ENCODE measurements at regions not wholly inside any gene's neighbourhood (a gene's known extent, or its start where the extent isn't known, plus 50 kb on each side); places are given as distances from the start of the nearest gene placed in this dataset.

DNA sequence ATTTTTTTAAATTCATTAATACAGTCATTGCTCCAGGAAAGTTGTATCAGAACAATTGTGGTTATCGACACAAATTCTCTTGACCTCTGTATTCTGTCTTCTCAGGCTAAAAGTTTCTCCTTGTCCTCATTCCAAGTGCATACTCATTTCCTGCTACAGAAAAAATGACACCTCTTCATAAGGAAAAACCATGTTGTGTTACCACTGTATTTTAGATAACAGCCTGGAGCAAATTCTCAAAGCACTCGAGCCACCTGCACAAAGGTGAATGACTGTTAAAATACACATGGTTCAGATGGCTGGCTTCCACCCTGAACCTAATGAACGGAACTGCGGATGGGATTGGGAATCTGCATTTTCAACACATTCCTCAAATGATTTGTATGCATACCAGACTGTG is 586.5 kb downstream of the EPHA4 start:
- DNase-seq (ENCODE audit: low spot score), result no peak

DNA sequence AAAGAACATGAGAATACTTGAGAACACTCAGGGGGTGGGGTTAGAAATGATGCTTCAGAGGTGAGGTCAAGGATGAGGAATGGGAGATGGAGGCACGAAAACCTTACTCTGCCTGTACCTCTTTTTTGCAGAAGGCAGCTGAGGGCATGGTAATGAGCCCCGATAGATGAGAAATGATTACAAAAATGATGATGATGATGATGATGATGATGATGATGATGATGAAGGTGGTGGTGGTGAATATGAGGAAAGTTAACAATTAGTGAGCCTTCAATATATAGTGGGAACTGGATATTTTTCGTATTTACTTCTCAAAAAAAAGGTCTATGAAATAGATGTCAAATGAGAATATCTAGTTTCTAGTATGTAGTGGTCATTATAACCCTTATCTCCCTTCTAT is 584.3 kb downstream of the EPHA4 start:
- DNase-seq (ENCODE audit: low spot score), result no peak

DNA sequence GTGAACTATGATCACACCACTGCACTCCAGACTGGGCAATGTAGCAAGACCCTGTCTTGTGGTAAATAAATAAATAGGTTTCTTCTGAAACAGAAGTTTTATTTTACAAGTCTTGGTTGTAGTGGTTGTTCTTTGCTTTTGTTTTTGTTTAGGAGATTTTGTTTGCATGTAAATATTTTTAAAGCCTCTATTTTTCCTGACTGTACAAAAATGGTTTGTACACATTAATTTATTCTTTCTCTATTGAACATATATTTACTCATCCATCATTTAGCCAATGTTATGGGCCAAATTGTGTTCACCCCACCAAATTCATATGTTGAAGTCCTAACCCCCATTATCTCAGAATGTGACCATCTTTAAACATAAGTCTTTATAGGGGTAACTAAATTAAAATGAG is 580.1 kb downstream of the EPHA4 start:
- DNase-seq (ENCODE audit: low spot score), result no peak

DNA sequence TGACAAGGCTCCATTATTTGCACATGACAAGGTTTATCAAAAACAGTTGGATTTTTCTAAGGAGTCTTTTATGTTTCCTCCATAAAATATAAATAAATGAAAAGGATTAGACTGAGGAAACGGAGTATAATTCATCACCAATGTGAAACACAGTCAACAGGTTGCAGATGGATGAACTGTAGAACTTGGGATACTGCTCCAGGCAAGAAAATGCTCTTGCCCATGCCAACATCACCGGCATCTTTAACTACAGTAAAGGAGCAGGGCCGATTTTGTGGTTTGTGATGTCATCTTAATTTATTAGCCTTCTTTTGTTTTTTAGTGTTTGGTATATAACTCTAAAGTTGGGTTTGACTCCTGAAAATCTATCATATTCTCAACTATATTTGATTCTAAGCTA is 577.3 kb downstream of the EPHA4 start:
- no peak for DNase-seq (ENCODE audit: low spot score)

DNA sequence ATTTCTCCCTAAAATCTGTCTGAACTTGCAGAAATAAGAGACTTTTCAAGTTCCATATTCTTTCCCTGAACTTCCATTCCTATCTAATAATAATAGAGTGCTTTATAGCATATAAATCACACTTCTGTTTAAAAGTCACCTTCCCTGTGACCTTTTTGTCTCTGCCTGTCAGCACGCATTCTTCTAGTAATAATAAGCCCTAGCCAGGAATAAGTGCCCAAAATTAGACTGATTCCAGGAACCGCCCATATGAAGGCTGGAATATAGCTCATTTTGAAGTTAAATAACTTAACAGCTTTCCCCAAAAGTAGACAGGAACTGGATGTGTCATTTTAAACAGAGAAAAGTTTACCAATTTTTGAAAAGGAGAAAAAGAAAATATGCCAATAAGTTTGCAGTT is 576.5 kb downstream of the EPHA4 start:
- DNase-seq (ENCODE audit: low spot score), result no peak

DNA sequence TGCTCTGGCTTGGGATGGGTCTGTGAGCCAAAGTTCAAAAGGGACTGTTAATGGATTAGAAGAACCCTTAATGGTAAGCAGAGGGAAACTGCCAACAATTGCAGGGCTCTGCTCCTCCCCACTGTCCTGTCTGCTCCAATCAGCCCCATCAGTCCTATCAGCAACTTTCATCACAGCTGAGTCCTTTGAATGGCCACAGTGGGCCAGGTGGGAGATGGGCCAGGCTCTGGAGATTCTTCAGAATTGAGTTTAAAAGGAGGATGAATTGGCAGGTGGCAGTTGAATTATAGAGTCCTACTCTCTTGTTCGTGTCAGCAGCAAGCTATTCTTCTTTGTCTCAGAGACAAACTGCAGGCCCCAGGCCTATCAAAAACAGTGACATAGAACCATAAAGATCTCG is 573.9 kb downstream of the EPHA4 start:
- DNase-seq (ENCODE audit: low spot score), result no peak

DNA sequence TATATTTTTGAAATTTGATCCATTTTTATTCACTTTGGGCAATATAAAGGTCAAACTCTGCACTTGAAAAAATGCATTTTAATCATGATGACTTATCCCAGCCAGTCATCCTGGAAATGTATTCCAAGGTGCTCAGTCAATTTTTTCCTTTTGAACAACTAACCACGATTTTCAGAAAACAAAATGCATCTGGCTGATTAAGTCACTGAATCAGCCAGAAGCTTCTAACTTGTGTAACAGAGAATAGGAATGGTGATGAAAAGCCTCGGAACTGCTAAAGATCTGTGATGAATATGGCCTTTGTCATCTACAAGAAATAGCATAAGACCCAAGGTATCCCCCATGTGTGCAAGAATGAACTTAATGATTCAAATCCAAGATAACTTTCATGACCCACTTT is 572.7 kb downstream of the EPHA4 start:
- no peak for DNase-seq (ENCODE audit: low spot score)

DNA sequence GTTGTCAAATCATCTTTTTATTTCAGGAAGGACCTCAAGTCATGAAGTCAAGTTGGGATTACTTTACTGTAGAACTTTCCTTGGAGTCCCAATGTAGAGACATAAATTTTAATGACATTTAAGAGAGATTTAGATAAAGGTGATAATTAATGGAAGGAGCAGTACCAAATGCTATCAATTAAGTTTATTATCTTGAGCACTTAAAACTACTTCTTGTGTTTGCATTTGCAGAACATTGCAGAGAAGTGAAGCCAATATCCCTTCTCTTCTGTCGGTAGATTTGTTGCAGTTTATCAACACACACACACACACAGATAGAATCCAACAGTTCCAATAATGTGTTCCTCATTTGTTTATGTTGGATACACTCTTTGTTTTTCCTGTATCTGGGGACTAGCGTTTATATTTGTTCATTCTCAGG is 570.7 kb downstream of the EPHA4 start:
- no peak for DNase-seq (ENCODE audit: low spot score)

DNA sequence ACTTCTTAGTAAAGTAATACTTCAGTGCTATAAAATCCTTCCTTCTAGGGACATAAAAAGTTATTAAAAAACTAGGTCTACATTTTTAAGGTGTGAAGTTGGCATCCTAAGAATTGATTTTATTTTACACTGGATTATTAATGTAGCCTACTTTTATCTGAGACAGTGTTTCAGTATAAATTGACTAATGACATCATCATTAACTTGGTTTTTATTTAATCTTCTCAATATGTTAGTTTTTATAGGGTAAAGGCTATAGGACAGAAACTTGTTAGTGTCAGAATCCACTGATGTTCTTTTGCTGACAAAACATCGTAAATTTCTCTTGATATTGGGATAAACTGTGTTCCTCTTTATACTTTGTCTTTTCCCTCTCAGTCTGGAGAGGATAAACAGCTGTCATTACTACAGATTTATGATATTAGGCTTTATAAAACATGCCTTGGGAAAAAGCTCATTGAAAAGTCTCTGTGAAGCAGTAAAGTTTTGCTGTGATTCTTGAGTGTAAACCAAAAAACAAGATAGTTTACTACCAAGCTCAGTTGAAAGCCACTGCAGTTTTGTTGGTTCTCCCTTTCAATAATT is 569.9 kb downstream of the EPHA4 start:
- no peak for DNase-seq (ENCODE audit: low spot score)

DNA sequence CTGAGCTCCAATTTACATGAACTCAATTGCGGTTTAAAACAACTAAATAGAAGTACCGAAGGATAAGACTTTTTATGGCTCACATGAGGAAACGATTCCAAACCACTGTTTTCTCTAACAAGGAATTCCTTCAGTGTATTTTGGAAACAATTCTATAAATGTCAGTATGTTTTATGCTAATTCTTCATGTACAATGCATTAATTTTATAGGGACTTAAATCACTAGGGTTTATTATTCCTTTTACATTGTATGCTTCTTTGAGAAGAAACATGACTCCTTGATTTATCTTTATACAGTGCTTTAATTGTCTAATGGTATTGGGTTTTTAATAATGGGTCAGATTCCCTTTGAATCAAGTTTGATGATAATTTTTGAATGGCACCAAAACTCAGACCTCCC is 566.8 kb downstream of the EPHA4 start:
- no peak for DNase-seq (ENCODE audit: low spot score)

DNA sequence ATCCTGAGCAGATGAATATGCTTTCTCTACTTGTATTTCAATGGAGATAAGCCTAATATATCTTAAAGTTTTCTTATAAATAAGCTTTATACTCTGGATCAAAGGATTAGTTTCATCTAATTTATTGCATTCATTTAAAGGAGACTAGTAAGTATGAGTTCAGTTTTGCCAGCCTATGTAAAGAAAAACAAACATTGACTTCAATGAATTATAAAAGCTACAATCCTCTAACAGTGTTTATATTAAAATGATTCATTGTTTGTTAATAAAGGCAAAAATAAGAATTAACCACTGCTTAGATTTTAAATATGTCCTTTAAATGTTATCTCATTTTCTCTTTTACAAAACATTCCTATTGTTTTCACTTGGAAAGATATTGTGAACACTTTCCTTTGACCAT is 566.0 kb downstream of the EPHA4 start:
- no peak for DNase-seq (ENCODE audit: low spot score)

DNA sequence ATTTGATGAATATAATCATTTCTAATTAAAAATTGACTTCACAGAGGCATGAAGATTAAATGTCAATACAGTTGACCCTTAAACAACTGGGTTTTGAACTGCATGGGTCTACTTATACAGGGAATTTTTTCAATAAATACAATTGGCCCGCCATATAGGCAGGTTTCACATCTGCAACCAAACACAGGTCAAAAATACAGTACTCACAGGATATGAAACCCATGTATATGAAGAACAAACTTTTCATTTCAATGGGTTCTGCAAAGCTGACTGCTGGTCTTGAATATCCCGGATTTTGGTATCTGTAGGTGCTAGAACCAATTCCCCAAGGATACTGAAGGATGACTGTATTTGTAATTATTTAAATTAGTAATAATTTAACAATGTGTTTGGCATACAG is 555.6 kb downstream of the EPHA4 start:
- DNase-seq (ENCODE audit: low spot score), result no peak

DNA sequence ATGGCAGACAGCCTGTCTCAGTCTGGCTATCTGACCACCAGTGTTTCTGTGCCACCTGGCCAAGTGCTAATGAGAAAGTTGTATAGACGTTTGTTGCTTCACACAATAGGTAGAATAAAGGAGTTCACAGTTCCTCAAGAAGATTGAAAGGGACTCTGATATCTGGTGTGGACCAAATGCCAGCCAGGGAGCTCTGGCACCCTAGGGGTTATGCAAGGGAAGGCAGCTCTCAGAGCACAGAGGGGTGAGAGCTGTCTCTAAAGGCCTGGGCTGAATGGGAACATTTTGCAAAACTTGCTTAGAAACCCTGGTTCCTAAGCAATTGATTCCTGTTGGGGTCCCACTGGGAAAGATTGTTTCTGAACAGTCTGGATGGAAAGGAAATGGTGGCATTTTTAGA is 553.8 kb downstream of the EPHA4 start:
- no peak for DNase-seq (ENCODE audit: low spot score)

DNA sequence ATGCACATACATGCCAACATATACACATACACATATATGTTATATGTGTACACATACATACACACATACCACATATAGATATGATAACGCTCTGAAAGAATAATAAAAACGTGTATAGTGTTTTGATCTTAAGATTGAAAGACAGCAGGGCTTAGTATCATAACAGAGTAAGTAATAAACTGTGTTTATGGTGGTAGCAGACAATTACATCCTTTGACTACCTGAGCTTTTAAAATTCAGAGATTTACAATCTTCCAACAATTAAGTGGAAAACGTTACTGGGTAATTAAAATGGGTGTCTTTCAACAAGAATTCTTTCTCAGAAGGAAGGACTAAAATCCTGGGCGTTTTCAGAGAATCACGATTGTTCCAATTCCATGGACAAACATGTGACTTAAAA is 552.4 kb downstream of the EPHA4 start:
- DNase-seq (ENCODE audit: low spot score), result no peak

DNA sequence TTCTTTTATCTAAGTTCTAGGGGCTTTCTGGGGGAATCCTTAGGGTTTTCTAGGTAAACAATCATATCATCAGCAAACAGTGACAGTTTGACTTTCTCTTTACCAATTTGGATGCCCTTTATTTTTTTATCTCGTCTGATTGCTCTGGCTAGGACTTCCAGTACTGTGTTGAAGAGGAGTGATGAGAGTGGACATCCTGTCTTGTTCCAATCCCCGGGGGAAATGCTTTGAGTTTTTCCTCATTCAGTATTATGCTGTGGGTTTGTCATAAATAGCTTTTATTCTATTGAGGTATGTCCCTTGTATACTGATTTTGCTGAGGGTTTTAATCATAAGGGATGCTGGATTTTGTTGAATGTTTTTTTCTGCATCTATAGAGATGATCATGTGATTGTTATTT is 549.5 kb downstream of the EPHA4 start:
- DNase-seq (ENCODE audit: low spot score), result no peak

DNA sequence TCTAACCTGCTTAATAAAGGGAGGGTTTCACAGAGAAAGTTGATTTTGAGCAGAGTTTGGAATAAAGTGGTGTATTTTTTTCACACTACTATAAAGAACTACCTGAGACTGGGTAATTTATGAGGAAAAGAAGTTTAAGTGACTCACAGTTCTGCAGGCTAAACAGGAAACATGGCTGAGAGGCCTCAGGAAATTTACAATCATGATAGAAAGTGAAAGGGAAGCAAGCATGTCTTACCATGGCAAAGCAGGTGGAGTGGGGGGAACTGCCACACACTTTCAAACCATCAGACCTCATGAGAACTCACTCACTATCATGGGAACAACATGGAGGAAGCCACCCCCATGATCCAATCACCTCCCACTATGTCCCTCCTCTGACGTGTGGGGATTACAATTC is 546.7 kb downstream of the EPHA4 start:
- DNase-seq (ENCODE audit: low spot score), result no peak

DNA sequence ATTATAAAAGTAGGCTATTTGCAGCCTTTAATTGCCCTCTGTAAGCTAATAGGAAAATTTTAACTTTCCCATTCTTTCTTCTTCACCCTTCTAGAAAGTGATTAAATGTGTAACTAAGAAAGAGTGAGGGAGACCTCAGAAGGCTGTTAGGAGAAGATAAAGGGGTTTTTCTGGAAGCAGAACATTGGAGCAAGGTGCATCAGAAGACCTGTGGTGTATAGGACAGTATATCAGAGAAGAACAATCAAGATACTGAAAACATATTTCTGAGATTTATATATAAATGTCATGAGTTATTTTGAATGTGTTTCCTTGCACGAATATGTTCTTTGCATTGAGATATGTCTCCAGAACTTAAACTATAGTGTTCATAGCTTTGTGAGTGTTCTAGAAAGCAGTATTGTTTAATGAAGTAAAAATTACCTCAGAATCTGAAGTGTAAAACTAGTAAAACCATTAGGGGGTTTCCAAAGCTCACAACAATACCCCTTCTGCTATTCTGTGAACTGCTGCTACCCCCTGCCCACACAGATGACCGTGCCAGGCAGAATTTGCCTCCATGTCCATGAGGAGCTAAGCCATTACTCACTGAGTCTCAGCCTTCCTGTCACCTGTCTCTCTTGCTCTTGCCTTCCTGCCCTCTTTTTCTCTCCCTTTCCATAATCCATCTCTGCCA is 537.9 kb downstream of the EPHA4 start:
- no peak for DNase-seq (ENCODE audit: low spot score)

DNA sequence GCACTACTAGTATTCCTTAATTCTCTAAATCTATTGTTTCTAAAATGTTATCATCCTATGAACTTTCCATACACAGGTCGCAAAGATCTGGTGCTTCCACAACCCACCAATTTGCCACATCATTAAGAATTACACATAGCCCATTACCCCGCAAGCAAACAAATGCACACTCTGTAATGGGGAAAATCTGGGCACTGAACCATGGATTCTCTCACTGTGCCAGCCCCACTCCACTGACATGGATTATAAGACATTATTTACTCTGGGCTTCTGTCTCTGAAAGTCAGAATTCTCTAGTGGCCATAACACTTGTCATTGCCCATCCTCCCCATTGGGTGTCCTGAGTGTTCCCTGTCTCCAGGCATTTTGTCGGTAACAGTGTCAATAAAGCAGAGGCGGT is 537.1 kb downstream of the EPHA4 start:
- no peak for DNase-seq (ENCODE audit: low spot score)

DNA sequence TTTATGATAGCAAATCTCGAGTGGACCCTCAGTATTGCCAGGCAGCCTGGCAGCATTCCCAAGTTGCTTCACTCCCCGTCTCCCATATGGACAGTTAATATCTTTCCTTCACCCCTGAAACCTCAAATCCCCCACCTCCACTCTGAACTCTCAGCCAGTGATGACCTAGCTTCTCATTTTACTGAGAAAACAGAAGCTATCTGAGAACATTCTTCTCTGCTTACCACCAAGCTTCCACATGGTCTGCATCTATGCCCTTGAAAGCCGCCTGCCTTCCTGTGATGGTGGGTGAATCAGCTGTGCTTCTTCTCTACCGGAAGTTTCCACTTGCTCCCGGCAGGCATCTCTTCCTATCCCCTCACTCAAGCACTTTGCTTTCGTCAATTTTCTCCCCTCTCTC is 529.2 kb downstream of the EPHA4 start:
- DNase-seq (ENCODE audit: low spot score), result no peak

DNA sequence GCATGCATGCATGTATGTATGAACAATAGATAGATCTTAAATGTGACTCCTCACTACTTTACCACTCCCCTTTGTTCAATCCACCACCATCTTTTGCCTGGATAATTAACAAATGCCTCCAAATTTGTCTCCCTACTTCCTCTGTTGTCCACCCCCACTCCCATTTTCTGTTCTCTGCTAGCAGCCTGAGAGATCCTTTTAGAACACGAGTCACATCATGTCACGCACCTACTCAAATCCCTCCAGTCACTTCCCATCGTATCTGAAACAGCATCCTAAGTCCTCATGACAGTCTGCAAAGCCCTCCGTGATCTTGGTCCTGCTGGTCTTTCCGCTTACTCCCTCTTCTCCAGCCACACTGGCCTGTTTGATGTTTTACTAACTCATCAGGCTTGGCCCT is 527.3 kb downstream of the EPHA4 start:
- no peak for DNase-seq (ENCODE audit: low spot score)

DNA sequence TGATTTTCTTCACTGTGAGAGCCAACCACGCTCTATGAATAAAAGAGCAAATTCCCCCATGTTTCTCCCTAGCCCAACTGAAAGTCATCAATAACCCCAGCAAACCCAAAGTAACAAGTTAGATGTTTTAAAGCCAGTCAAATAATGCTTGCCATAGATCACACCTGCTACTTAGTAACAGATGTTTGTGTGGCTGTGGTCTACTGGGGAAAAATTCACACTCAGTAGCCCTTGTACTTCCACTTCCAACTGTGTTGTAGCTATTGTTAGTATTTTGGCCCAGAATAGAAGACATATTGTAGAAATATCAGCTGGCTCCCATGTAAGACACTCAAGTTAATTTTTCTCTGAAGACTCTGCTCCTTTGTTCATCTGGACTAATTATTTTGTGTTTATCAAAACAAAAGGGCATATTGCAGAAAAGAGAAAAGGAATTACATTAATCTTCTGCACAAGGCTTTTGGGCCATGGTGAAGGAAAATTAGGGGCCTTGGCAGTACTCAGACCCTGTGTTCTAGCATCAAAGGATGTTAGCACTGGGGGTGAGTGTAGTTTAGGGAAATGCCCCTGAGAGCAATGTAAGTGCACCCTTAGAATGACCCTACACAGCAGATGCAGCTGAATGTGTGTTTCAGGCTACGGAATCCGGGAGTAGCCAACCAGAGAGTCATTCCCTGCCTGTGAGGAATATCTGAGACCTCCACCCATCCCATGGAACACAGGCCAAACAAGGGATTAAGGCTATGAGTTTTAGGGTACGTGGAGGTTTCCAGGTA is 521.9 kb downstream of the EPHA4 start:
- no peak for DNase-seq (ENCODE audit: low spot score)

DNA sequence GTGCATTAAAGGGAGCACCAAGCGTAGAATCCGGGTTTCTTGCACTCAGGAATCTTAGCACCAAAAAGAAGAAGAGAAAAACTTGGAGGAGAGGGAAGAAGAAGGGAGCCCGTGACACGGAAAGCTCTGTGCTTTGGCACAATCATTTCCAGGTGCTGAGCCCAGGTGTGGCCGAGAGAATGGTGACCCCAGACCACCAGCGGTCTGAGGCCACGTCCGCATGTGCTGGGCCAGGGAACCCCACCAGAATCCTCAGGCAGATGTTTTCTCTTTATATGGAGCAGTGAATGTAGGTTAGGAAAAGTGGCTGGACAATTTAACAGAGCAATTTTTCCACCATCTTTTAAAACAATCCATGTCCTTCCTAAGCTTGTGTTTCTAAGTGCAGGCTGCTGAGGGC is 520.9 kb downstream of the EPHA4 start:
- DNase-seq (ENCODE audit: low spot score), result no peak

DNA sequence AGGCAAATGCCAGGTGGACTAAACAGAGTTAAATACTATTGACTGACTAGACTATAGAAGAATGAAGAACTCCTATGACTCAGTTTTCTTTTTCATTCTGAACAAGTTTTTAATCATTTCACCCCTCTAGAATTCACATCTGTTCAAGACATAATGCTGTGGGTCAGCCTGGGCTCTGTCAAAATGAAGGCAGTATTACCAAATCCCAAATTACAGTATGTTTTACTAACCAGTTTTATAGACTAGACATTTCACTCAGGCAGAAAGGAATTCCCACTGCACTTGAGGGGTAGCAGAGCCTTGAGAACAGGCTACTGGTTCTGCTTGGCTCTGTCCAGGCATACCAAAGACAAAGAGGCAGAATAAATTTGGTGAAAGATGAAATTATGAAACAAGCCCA is 511.7 kb downstream of the EPHA4 start:
- no peak for DNase-seq (ENCODE audit: low spot score)

DNA sequence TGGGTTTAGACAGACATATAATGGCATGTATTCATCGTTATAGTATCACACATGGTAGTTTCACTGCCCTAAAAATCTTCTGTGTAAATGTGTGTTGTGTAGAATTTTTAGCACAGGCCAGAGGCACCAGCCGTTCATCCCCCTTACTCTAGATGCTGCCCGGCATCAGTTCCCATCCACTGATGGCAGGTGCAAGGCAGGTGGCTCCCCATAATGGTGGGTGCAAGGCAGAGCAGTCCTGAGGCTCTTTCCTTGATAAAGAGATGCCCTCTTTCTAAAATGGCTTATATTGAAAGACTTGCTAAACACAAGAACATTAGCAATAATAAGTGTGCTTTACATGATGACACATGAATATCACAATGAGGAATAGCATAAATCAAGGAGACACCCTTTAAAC is 508.5 kb downstream of the EPHA4 start:
- DNase-seq (ENCODE audit: low spot score), result no peak

All from activated CD4-positive, alpha-beta T cell treated with anti-CD3 and anti-CD28 coated beads, Interleukin-2, Interleukin-4, amounts not matched to agents 100 ng/mL and 50 ng/mL, durations not matched to agents 16 hours and 8 hours (primary cell).